Panc1 (cell line): ENCODE measurements at regions not wholly inside any gene's neighbourhood (a gene's known extent, or its start where the extent isn't known, plus 50 kb on each side); places are given as distances from the start of the nearest gene placed in this dataset.

Experiments used
- POLR2AphosphoS5 ChIP-seq: IDR thresholded peaks from 2 replicates; pipeline ENCODE4 v1.6.1; 2012; ENCODE audit warnings: mild to moderate bottlenecking, low read depth, low read length, moderate library complexity
- TF ChIP-seq, protein P1 (sequence below): fragments of 450-650 bp; IDR thresholded peaks from 2 replicates; pipeline ENCODE4 v1.5.1; 2017; ENCODE audit warnings: mild to moderate bottlenecking

- TF ChIP-seq, protein P1, sequence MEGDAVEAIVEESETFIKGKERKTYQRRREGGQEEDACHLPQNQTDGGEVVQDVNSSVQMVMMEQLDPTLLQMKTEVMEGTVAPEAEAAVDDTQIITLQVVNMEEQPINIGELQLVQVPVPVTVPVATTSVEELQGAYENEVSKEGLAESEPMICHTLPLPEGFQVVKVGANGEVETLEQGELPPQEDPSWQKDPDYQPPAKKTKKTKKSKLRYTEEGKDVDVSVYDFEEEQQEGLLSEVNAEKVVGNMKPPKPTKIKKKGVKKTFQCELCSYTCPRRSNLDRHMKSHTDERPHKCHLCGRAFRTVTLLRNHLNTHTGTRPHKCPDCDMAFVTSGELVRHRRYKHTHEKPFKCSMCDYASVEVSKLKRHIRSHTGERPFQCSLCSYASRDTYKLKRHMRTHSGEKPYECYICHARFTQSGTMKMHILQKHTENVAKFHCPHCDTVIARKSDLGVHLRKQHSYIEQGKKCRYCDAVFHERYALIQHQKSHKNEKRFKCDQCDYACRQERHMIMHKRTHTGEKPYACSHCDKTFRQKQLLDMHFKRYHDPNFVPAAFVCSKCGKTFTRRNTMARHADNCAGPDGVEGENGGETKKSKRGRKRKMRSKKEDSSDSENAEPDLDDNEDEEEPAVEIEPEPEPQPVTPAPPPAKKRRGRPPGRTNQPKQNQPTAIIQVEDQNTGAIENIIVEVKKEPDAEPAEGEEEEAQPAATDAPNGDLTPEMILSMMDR, result no peak
- no peak for TF ChIP-seq POLR2AphosphoS5
Observed at GRCh38 chr14:97180304-97181200, 383.4 kb downstream of the VRK1 start.
